Progenitor cell of endocrine pancreas (in vitro differentiated cells): ENCODE measurements at regions not wholly inside any gene's neighbourhood (a gene's known extent, or its start where the extent isn't known, plus 50 kb on each side); places are given as distances from the start of the nearest gene placed in this dataset.
"Not testable (repeated sequence)": the region's sequence is repeated elsewhere in the genome, so short reads cannot be mapped to it uniquely, and the experiment has no call there.

Experiments used
- DNase-seq: peaks from one replicate; pipeline ENCODE4 v3.0.0; 2021; ENCODE audit warnings: low spot score; ENCODE audit not compliant: unreplicated experiment
- H3K27ac Mint-ChIP-seq: 2 replicates; pipeline ENCODE4 v1.8.0; 2021; ENCODE audit warnings: mild to moderate bottlenecking, moderate library complexity, mixed read lengths
- H3K27me3 Mint-ChIP-seq: 2 replicates; pipeline ENCODE4 v1.8.0; 2021; ENCODE audit warnings: mixed read lengths
- H3K36me3 Mint-ChIP-seq: 2 replicates; pipeline ENCODE4 v1.8.0; 2022; ENCODE audit warnings: mixed read lengths; ENCODE audit not compliant: insufficient read depth
- H3K4me1 Mint-ChIP-seq: 2 replicates; pipeline ENCODE4 v1.8.0; 2021; ENCODE audit warnings: low read depth, mixed read lengths
- H3K4me3 Mint-ChIP-seq: 2 replicates; pipeline ENCODE4 v1.8.0; 2021; ENCODE audit warnings: low read depth, mild to moderate bottlenecking, moderate library complexity, mixed read lengths
- H3K9me3 Mint-ChIP-seq: 2 replicates; pipeline ENCODE4 v1.8.0; 2021; ENCODE audit warnings: low read depth, mixed read lengths
- TF ChIP-seq, protein P1 (sequence below): fragments of 200-600 bp; sonication (generic); IDR thresholded peaks from one replicate; pipeline ENCODE4 v1.5.0; 2021; ENCODE audit warnings: antibody characterized with exemption, mild to moderate bottlenecking; ENCODE audit not compliant: unreplicated experiment

DNA sequence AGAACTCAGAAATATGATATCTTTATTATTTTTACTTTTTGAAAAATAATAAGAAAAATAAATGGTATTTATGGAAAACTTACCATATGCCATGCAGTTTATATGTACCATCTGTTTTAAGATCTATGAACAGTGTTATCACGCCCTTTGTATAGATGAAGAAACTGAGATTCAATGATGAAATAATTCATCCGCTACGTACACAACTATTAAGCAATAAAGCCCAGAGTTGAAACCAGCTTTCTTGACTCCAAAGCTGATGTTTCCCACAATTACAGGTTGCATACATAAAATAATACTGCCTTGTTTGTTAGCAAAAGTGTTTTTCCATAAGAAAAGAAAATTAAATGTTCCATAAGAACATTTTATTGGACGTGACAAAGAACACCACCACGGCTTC, 67.2 kb upstream of the BCL6 start:
- H3K36me3 Mint-ChIP-seq: no peaks in the 10 kb centered on the region
- no peak overlapping the region for H3K27ac Mint-ChIP-seq
- H3K4me3 Mint-ChIP-seq: no peak overlapping the region
- peaks cover 3% of the 10 kb centered on the region for H3K9me3 Mint-ChIP-seq
- H3K4me1 Mint-ChIP-seq: peaks cover 18% of the 10 kb centered on the region
- DNase-seq: no peak
- H3K27me3 Mint-ChIP-seq: no peaks in the 10 kb centered on the region
- TF ChIP-seq, protein P1, sequence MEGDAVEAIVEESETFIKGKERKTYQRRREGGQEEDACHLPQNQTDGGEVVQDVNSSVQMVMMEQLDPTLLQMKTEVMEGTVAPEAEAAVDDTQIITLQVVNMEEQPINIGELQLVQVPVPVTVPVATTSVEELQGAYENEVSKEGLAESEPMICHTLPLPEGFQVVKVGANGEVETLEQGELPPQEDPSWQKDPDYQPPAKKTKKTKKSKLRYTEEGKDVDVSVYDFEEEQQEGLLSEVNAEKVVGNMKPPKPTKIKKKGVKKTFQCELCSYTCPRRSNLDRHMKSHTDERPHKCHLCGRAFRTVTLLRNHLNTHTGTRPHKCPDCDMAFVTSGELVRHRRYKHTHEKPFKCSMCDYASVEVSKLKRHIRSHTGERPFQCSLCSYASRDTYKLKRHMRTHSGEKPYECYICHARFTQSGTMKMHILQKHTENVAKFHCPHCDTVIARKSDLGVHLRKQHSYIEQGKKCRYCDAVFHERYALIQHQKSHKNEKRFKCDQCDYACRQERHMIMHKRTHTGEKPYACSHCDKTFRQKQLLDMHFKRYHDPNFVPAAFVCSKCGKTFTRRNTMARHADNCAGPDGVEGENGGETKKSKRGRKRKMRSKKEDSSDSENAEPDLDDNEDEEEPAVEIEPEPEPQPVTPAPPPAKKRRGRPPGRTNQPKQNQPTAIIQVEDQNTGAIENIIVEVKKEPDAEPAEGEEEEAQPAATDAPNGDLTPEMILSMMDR: no peak

DNA sequence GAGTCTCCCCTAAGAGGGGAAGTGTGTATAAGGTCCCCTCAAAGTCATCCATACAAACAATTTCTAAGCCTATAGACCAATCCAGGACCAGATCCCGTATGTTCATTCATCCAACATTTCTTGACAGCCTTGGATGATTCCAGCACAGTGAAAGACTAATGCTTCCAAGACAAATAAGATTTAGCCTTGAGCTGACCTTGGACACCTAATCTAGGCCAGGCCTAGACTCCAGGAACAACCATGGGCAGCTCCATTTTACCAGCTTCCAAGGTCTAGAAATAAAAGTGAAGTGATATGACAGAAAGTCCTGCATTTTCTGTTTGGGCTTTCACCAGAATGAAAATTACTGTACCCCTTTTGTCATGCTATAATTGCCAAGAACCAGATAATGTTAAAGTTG, 67.9 kb upstream of the BCL6 start:
- TF ChIP-seq, protein P1: no peak
- Mint-ChIP-seq H3K36me3 (no peaks in the 10 kb centered on the region), H3K27ac (no peak overlapping the region), H3K27me3 (no peaks in the 10 kb centered on the region), H3K4me3 (no peak overlapping the region), H3K9me3 (peaks cover 7% of the 10 kb centered on the region), H3K4me1 (peaks cover 18% of the 10 kb centered on the region)
- no peak for DNase-seq

DNA sequence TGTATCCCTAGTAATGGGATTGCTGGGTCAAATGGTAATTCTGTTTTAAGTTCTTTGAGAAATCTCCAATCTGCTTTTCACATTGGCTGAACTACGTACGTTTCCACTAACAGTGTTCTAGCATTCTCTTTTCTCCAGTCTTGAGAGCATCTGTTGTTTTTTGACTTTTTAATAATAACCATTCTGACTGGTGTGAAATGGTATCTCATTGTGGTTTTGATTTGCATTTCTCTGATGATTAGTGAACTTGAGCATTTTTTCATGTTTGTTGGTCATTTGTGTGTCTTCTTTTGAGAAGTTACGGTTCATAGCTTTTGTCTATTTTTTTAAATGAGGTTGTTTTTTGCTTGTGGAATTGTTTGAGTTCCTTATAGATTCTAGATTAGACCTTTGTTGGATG, 72.5 kb upstream of the BCL6 start:
- not testable (repeated sequence) for H3K4me1 Mint-ChIP-seq, H3K27ac Mint-ChIP-seq, H3K27me3 Mint-ChIP-seq, DNase-seq, H3K36me3 Mint-ChIP-seq, H3K4me3 Mint-ChIP-seq, H3K9me3 Mint-ChIP-seq

DNA sequence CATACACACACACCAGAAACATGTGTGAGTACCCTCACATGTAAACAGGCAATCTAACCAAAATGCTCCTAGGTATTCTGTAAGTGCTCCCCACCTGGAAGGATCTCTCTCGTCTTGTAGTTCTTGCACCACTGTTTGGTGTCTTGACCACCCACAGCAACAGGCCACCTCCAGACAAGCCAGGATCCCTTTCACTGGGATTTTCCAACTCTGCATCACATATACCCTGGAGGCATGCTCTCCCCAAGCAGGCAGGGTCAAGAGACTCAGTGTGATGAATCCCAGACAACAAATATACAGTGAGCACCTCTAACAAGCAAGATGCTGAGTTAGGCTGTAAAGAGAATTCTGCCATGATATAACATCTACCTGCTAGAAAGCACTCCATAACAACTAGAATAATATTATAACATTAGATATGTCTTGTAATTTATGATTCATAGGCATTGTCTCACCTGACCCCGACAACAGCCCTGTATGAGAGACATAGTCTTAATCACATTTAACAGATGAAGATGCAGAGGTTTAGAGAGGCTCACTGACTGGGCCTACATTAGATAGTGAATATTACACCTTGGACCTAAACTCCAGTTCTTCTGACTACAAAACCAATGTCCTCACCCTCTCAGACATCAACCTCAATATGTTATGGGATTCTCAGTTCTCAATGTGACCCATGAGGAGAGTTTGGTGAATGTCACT, 76.5 kb upstream of the BCL6 start:
- TF ChIP-seq, protein P1: no peak
- Mint-ChIP-seq H3K4me1 (peaks cover 7% of the 10 kb centered on the region), H3K36me3 (no peaks in the 10 kb centered on the region), H3K9me3 (peaks cover 7% of the 10 kb centered on the region), H3K4me3 (no peak overlapping the region), H3K27me3 (no peaks in the 10 kb centered on the region), H3K27ac (no peak overlapping the region)
- no peak for DNase-seq

DNA sequence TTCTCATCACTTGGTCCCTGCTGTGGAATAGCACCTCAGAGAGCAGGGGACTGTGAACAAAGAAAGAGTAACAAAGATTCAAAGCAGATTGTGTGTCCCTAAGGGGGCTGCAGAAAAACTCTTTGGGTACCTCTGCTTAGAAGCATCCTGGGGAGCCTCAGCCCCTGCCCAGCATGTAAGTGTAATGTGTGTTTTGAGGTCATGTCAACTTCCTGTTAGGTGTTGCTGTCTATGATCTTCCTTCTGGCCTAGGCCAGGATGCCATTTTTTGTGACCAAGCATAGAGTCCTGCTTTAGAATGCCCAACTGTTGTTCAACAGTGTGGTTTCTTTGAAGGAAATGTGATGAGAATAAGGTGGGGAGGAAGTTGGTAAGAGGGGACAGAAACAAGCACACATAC, 77.1 kb upstream of the BCL6 start:
- TF ChIP-seq, protein P1: no peak
- DNase-seq: no peak
- peaks cover 5% of the 10 kb centered on the region for H3K9me3 Mint-ChIP-seq
- no peaks in the 10 kb centered on the region for H3K27me3 Mint-ChIP-seq
- H3K4me1 Mint-ChIP-seq: peaks cover 7% of the 10 kb centered on the region
- no peak overlapping the region for H3K4me3 Mint-ChIP-seq
- H3K27ac Mint-ChIP-seq: peak overlapping the region; percentile 2
- H3K36me3 Mint-ChIP-seq: no peaks in the 10 kb centered on the region

DNA sequence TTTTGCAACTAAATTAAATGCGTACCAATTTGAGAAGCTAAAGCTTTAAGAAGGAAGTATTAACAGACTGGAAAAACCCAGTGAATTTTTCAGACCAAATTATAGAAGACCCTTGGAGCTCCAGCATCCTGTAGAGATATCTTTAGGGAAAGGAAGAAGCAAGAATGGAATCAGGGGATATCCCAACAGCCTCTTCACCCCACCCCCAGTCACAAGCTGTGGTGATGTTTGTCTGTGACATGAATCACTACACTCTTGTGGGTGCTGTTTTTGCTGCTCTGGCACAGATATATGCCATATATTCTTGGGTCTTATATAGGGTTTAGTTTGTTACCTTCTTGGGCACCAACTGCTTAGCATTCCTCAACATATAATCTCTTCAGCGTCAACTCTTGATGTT, 78.5 kb upstream of the BCL6 start:
- TF ChIP-seq, protein P1: no peak
- Mint-ChIP-seq H3K9me3 (no peaks in the 10 kb centered on the region), H3K27me3 (no peaks in the 10 kb centered on the region), H3K36me3 (no peaks in the 10 kb centered on the region), H3K4me1 (peaks cover 10% of the 10 kb centered on the region), H3K4me3 (no peak overlapping the region), H3K27ac (no peak overlapping the region)
- no peak for DNase-seq
